Calu3 (cell line): ENCODE measurements at regions not wholly inside any gene's neighbourhood (a gene's known extent, or its start where the extent isn't known, plus 50 kb on each side); places are given as distances from the start of the nearest gene placed in this dataset.

Experiments
- BruUV-seq: library from RNA; stranded (reverse); fragments of 400-500 nt; replicated peaks from 2 replicates; lab custom pipeline; 2021; lab: Mats Ljungman, UMichigan
- CTCF ChIA-PET: fragments of 300-600 bp; sonication (Branson Sonifier 250); formaldehyde crosslinking; loops from one replicate; lab custom pipeline; 2022; ENCODE audit warnings: antibody characterized with exemption; lab: Charles Lee
- DNase-seq: peaks from one replicate; pipeline ENCODE4 v3.0.0; 2022
- H3K27ac Mint-ChIP-seq: one replicate; pipeline ENCODE4 v1.8.0; 2022; ENCODE audit warnings: mixed read lengths; ENCODE audit not compliant: unreplicated experiment
- H3K27me3 Mint-ChIP-seq: one replicate; pipeline ENCODE4 v1.8.0; 2022; ENCODE audit warnings: mixed read lengths; ENCODE audit not compliant: unreplicated experiment
- H3K36me3 Mint-ChIP-seq: one replicate; pipeline ENCODE4 v1.8.0; 2022; ENCODE audit warnings: mild to moderate bottlenecking, moderate library complexity, mixed read lengths; ENCODE audit not compliant: insufficient read depth, unreplicated experiment
- H3K4me1 Mint-ChIP-seq: one replicate; pipeline ENCODE4 v1.8.0; 2022; ENCODE audit warnings: mild to moderate bottlenecking, low read depth, mixed read lengths; ENCODE audit not compliant: unreplicated experiment
- H3K4me3 Mint-ChIP-seq: one replicate; pipeline ENCODE4 v1.8.0; 2022; ENCODE audit warnings: mild to moderate bottlenecking, low read depth, moderate library complexity, mixed read lengths; ENCODE audit not compliant: unreplicated experiment
- H3K9me3 Mint-ChIP-seq: one replicate; pipeline ENCODE4 v1.8.0; 2022; ENCODE audit warnings: low read depth, mixed read lengths; ENCODE audit not compliant: unreplicated experiment
- intact Hi-C: fragments of 100-400 bp; cut with micrococcal nuclease; formaldehyde crosslinking; loops from one replicate; pipeline ENCODE4 v1.10.0; 2022; ENCODE audit not compliant: unreplicated experiment
- TF ChIP-seq, protein P1 (sequence below): fragments of 200-600 bp; IDR thresholded peaks from one replicate; pipeline ENCODE4 v1.8.0; 2022; ENCODE audit warnings: antibody characterized with exemption; ENCODE audit not compliant: unreplicated experiment

DNA sequence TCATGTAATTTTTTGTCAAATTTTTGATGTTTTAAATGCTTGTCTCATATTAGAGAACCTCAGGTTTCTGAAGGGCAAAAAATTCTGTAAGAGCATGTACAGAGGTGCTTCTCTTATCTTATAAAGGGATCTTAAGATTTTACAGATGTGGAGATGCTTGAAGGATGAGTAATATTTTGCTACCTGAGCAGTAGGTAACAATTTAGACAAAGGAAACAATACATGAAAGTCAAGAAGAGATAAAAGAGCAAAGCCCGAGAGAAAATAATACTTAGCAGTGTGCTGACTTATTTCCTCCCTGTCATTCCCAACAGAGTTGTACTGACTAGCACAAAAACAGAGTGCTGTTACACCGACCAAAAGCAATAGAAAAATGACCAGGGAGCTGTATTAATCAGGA, 98.1 kb upstream of the PTPRR start:
- no peaks in the 10 kb centered on the region for H3K9me3 Mint-ChIP-seq
- CTCF ChIA-PET: interaction anchor here (0.9 kb wide), 1 partner anchor 120 kb away, joined by 3 read pairs; no protein-coding TSS in a partner anchor
- no peak overlapping the region for H3K27ac Mint-ChIP-seq
- TF ChIP-seq, protein P1, sequence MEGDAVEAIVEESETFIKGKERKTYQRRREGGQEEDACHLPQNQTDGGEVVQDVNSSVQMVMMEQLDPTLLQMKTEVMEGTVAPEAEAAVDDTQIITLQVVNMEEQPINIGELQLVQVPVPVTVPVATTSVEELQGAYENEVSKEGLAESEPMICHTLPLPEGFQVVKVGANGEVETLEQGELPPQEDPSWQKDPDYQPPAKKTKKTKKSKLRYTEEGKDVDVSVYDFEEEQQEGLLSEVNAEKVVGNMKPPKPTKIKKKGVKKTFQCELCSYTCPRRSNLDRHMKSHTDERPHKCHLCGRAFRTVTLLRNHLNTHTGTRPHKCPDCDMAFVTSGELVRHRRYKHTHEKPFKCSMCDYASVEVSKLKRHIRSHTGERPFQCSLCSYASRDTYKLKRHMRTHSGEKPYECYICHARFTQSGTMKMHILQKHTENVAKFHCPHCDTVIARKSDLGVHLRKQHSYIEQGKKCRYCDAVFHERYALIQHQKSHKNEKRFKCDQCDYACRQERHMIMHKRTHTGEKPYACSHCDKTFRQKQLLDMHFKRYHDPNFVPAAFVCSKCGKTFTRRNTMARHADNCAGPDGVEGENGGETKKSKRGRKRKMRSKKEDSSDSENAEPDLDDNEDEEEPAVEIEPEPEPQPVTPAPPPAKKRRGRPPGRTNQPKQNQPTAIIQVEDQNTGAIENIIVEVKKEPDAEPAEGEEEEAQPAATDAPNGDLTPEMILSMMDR: no peak
- intact Hi-C loops: loop anchor here (10.0 kb wide), 2 partner anchors 116 to 356 kb away; no protein-coding TSS in a partner anchor
- BruUV-seq: no TSS peak
- H3K4me3 Mint-ChIP-seq: no peak overlapping the region
- H3K36me3 Mint-ChIP-seq: no peaks in the 10 kb centered on the region
- no peaks in the 10 kb centered on the region for H3K27me3 Mint-ChIP-seq
- DNase-seq: no peak
- peaks cover 35% of the 10 kb centered on the region for H3K4me1 Mint-ChIP-seq

DNA sequence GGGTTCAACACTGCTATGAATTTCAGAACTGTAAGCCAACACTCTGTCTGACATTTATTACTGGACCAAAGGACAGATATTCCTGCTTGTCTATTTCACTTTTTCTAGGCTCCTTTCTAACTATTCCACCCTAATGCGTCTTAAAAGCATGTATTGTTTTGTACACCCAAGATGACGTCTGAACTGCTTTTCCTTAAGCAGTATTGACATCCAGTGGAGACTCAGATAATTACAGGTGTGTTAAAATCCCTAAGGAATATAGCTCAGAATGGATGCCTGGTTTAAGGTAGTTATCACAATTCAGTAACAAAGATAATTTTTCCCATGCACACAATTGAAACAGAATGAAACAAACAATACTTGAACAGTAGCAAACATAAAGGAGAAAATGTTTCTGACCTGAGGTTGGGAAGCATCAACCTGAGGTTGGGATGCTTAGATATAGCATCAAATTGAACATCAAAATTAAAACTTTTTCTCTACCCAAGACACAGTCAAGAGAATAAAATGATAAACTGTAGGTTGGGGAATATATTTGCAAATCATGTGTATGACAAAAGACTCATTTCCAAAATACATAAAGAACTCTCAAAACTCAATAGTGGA, 93.7 kb upstream of the PTPRR start:
- peak; percentile 24 for DNase-seq
- intact Hi-C loops: loop anchor here (1.0 to 10.0 kb wide), 7 partner anchors 121 to 424 kb away; no protein-coding TSS in a partner anchor
- peak overlapping the region; percentile 44 for H3K4me3 Mint-ChIP-seq
- TF ChIP-seq, protein P1: peak; percentile 69
- H3K27ac Mint-ChIP-seq: peak overlapping the region; percentile 50
- CTCF ChIA-PET: interaction anchor here (0.6 to 1.0 kb wide), 14 partner anchors 12 to 733 kb away, joined by 3 to 17 read pairs (median 4); no protein-coding TSS in a partner anchor
- no peaks in the 10 kb centered on the region for H3K9me3 Mint-ChIP-seq
- no peaks in the 10 kb centered on the region for H3K36me3 Mint-ChIP-seq
- no peaks in the 10 kb centered on the region for H3K27me3 Mint-ChIP-seq
- peaks cover 36% of the 10 kb centered on the region for H3K4me1 Mint-ChIP-seq
- no TSS peak for BruUV-seq

DNA sequence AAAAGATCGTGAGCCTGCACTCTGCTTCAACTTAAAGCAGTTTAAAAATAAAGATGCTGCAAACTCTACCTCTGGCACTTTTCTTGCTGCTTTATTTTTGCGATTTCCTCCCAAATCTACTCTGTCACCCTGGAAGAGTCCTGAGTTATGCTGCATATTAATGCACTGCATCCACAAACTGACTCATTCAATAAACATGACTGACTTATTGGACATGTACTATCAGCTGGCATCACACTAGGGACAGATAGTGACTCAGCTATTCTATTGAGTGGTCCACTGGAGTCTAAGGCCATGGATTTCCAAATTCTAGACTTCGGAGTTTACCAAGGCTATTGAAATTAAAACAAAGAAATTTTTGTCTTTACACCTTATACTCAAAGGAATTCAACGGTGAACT, 90.7 kb upstream of the PTPRR start:
- Mint-ChIP-seq H3K27ac (no peak overlapping the region), H3K27me3 (no peaks in the 10 kb centered on the region), H3K4me3 (no peak overlapping the region), H3K9me3 (no peaks in the 10 kb centered on the region), H3K4me1 (peaks cover 20% of the 10 kb centered on the region), H3K36me3 (no peaks in the 10 kb centered on the region)
- TF ChIP-seq, protein P1: no peak
- DNase-seq: no peak
- BruUV-seq: no TSS peak
- CTCF ChIA-PET: no interaction called here
- intact Hi-C loops: loop anchor here (5.0 to 10.0 kb wide), 3 partner anchors 124 to 364 kb away; no protein-coding TSS in a partner anchor

DNA sequence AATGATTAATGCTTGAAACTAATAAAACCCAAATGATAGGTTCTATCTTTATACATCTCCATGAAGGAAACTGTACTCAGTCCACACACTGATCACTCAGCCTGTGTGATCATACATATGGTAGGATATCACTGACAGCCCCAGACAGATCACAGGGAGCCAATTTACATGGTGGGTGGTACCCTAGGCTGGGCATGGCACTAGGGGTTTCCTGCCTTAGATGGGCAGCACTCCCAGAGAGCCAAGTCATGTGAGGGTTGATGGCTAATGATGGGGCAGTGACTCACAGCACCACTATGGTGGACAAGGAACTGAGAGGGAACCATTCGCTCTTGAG, 89.6 kb upstream of the PTPRR start:
- BruUV-seq: no TSS peak
- intact Hi-C loops: loop anchor here (5.0 to 10.0 kb wide), 3 partner anchors 125 to 365 kb away; no protein-coding TSS in a partner anchor
- DNase-seq: no peak
- Mint-ChIP-seq H3K36me3 (no peaks in the 10 kb centered on the region), H3K4me1 (peaks cover 19% of the 10 kb centered on the region), H3K27ac (no peak overlapping the region), H3K27me3 (no peaks in the 10 kb centered on the region), H3K4me3 (no peak overlapping the region), H3K9me3 (no peaks in the 10 kb centered on the region)
- CTCF ChIA-PET: no interaction called here
- TF ChIP-seq, protein P1: no peak
